Activated CD4-positive, alpha-beta memory T cell treated with anti-CD3 and anti-CD28 coated beads for 36 hours (primary cell): ENCODE measurements at regions not wholly inside any gene's neighbourhood (a gene's known extent, or its start where the extent isn't known, plus 50 kb on each side); places are given as distances from the start of the nearest gene placed in this dataset.

Experiments
- CTCF ChIA-PET: fragments of 350-600 bp; sonication (Branson Sonifier 250); formaldehyde crosslinking; loops from one replicate; lab custom pipeline; 2021; ENCODE audit warnings: antibody characterized with exemption, inconsistent platforms; lab: Charles Lee
- POLR2A ChIA-PET: fragments of 350-600 bp; sonication (Branson Sonifier 250); formaldehyde crosslinking; loops from one replicate; lab custom pipeline; 2021; ENCODE audit warnings: antibody characterized with exemption; lab: Charles Lee
- DNase-seq: peaks from one replicate; pipeline ENCODE4 v3.0.0-alpha.2; 2020
- H3K27ac Mint-ChIP-seq: one replicate; pipeline ENCODE4 v1.8.0; 2021; ENCODE audit warnings: mixed read lengths
- H3K27me3 Mint-ChIP-seq: one replicate; pipeline ENCODE4 v1.8.0; 2021; ENCODE audit warnings: mixed read lengths
- H3K36me3 Mint-ChIP-seq: one replicate; pipeline ENCODE4 v1.8.0; 2021; ENCODE audit warnings: mixed read lengths
- H3K4me1 Mint-ChIP-seq: one replicate; pipeline ENCODE4 v1.8.0; 2021; ENCODE audit warnings: low read depth, mixed read lengths
- H3K4me3 Mint-ChIP-seq: one replicate; pipeline ENCODE4 v1.8.0; 2021; ENCODE audit warnings: mild to moderate bottlenecking, mixed read lengths
- H3K9me3 Mint-ChIP-seq: one replicate; pipeline ENCODE4 v1.8.0; 2021; ENCODE audit warnings: mixed read lengths
- intact Hi-C: fragments of 100-400 bp; cut with micrococcal nuclease; formaldehyde crosslinking; loops from one replicate; pipeline ENCODE4 v1.15.1; 2023

DNA sequence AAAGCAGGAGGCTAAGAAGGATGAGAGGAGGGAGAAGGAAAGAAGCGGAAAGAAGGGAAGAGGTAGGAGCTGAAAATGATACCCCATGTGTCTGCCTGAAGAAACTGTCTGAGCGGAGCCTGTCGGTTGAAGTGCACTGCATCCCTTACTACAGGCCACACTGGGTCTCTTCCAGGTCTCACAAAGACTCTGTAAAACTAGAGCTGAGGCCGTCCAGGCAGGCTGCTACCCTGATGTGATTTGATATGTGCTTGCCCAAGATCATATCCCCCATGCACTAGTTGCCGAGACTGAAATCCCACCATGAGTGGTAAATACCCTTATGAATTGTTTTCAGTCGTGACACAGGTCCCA is 134.4 kb downstream of the MAIP1 start:
- POLR2A ChIA-PET, result no interaction called here
- no peak overlapping the region for H3K27ac Mint-ChIP-seq
- H3K27me3 Mint-ChIP-seq, result no peaks in the 10 kb centered on the region
- CTCF ChIA-PET, result no interaction called here
- H3K9me3 Mint-ChIP-seq, result no peaks in the 10 kb centered on the region
- H3K4me3 Mint-ChIP-seq, result no peak overlapping the region
- no peaks in the 10 kb centered on the region for H3K36me3 Mint-ChIP-seq
- intact Hi-C loops, result no loop called here
- no peaks in the 10 kb centered on the region for H3K4me1 Mint-ChIP-seq
- no peak for DNase-seq

DNA sequence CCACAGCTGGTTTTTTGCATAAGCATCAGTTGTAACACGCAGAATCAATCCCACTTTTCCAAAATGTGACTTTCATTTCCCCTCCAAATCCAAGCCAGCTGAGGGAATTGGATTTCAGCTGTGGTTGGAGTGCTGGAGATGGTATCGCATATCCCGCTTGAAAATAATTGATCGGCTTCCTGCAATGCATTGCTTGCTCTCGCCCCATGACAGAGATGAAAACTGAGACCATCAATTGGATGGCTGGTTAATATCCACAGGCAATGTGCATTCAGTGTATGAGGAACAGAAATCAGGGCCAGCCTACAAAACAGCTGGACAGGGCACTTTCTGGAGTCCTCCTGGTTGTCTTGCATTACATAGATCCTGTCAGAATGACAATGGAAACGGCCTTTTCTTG is 135.3 kb downstream of the MAIP1 start:
- Mint-ChIP-seq H3K36me3 (no peaks in the 10 kb centered on the region), H3K4me1 (no peaks in the 10 kb centered on the region), H3K4me3 (no peak overlapping the region), H3K9me3 (no peaks in the 10 kb centered on the region), H3K27ac (no peak overlapping the region), H3K27me3 (peaks cover 1% of the 10 kb centered on the region)
- POLR2A ChIA-PET, result no interaction called here
- CTCF ChIA-PET, result no interaction called here
- intact Hi-C loops, result no loop called here
- DNase-seq, result no peak

DNA sequence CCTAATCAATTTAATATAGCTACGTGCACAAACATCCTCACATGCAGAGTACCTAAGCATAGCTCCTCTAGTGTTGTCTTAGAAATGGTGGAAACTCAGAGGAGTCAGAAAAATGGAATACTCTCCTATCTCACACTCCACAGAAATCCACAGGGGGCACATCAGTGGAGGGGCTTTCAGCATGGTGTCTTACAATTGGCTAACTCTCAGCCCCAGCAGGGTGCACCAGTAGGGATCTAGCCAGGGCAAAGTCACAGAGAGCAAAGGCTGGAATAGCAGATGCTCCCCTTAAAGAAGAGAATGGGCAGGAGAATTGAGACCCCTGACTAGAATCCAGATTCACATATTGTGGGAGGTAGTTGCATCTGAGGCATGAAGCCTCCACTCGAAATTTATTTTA is 135.7 kb downstream of the MAIP1 start:
- Mint-ChIP-seq H3K4me3 (no peak overlapping the region), H3K4me1 (no peaks in the 10 kb centered on the region), H3K9me3 (no peaks in the 10 kb centered on the region), H3K36me3 (no peaks in the 10 kb centered on the region), H3K27me3 (peaks cover 1% of the 10 kb centered on the region), H3K27ac (no peak overlapping the region)
- CTCF ChIA-PET, result no interaction called here
- POLR2A ChIA-PET, result no interaction called here
- intact Hi-C loops, result no loop called here
- no peak for DNase-seq

DNA sequence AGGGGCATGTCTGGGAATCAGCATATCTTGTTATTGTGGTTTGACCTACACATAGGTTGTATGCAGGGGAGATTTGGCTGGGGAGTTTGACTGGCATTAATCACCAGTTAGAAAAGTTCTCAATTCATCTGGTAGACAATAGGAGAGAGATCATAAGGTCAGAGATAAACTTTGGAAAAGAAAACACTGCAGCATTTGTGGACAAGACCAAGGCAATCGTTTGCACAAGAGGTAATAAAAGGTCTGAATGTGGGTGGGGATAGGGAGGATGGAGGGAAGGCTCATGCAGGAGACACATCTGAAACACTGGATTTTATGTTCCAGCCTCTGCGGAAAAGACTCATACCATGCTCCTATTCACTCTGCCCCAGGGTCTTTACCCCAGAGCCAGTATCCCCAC is 136.9 kb downstream of the MAIP1 start:
- H3K27ac Mint-ChIP-seq, result no peak overlapping the region
- no peak for DNase-seq
- H3K4me1 Mint-ChIP-seq, result no peaks in the 10 kb centered on the region
- no peaks in the 10 kb centered on the region for H3K36me3 Mint-ChIP-seq
- intact Hi-C loops, result no loop called here
- CTCF ChIA-PET, result no interaction called here
- peaks cover 1% of the 10 kb centered on the region for H3K27me3 Mint-ChIP-seq
- POLR2A ChIA-PET, result no interaction called here
- H3K9me3 Mint-ChIP-seq, result no peaks in the 10 kb centered on the region
- H3K4me3 Mint-ChIP-seq, result no peak overlapping the region

DNA sequence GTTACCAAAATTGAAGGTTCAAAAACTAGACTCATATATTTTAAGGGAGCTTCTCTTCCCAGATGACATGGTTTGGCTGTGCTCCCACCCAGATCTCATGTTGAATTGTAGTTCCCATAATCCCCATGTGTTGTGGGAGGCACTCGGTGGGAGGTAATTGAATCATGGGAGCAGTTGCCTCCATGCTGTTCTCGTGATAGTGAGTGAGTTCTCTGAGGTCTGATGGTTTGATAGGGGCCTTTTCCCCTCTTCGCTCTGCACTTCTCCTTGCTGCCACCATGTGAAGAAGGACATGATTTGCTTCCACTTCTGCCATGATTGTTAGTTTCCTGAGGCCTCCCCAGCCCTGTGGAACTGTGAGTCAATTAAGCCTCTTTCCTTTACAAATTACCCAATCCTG is 140.1 kb downstream of the MAIP1 start:
- ChIA-PET POLR2A (no interaction called here), CTCF (no interaction called here)
- no peak for DNase-seq
- Mint-ChIP-seq H3K4me3 (no peak overlapping the region), H3K4me1 (no peaks in the 10 kb centered on the region), H3K27me3 (peaks cover 4% of the 10 kb centered on the region), H3K9me3 (no peaks in the 10 kb centered on the region), H3K27ac (no peak overlapping the region), H3K36me3 (no peaks in the 10 kb centered on the region)
- intact Hi-C loops, result no loop called here

DNA sequence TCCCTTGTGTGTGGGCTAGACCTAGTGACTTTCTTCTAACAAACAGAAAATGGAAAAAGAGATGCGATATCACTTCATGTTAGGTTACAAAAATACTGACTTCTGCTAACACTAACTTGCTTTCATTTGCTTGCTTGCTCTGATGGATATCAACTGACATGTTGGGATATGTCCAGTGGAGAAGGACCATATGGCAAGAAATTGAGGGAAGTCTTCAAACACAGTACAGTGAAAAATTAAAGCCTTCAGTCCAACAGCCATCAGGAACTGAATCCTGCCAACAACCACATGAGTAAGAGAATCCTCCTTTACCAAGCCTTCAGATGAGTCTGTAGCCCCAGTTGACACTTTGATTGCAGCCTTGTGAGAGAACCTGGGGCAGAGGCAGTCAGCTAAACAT is 143.9 kb downstream of the MAIP1 start:
- Mint-ChIP-seq H3K36me3 (no peaks in the 10 kb centered on the region), H3K4me3 (no peak overlapping the region), H3K9me3 (no peaks in the 10 kb centered on the region), H3K27ac (no peak overlapping the region), H3K27me3 (peaks cover 4% of the 10 kb centered on the region), H3K4me1 (no peaks in the 10 kb centered on the region)
- intact Hi-C loops, result no loop called here
- POLR2A ChIA-PET, result no interaction called here
- CTCF ChIA-PET, result no interaction called here
- no peak for DNase-seq

DNA sequence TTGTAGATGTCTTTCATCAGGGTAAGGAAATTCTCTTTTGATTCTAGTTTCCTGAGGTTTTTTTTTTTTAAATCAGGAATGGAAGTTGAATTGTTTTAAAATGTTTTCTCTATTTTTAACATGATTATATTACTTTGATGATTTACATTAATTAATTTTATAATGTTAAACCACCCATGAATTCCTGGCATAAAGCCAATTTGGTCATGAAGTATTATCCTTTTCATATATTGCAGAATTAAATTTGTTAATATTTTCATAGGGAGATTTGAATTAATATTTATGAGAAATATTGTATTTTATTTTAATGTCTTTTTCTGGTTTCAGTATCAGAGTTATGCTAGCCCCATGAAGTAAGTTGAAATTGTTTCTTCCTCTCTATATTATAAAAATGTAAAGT is 144.6 kb downstream of the MAIP1 start:
- H3K4me3 Mint-ChIP-seq, result no peak overlapping the region
- intact Hi-C loops, result no loop called here
- H3K36me3 Mint-ChIP-seq, result no peaks in the 10 kb centered on the region
- DNase-seq, result no peak
- ChIA-PET POLR2A (no interaction called here), CTCF (no interaction called here)
- H3K9me3 Mint-ChIP-seq, result no peaks in the 10 kb centered on the region
- H3K27ac Mint-ChIP-seq, result no peak overlapping the region
- H3K27me3 Mint-ChIP-seq, result peaks cover 4% of the 10 kb centered on the region
- H3K4me1 Mint-ChIP-seq, result no peaks in the 10 kb centered on the region

DNA sequence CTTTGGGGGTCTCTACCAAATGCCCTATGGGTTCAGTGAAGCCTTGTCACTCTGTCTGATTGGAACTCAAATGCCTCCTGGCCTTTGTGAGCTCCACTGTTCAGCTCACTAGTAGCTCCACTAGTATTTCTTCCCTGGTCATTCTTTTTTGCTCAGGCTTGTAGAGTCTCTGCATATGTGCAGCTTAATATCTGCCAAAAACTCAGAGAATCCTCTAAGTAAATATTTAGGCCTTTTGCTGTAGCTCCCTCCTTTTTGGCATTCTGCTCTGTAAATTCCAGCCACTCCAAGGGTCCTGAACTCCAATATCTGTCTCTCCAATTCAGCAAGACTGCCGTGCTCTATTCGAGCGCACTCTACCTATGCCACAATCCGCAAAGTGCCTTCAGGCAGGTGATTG is 146.5 kb downstream of the MAIP1 start:
- Mint-ChIP-seq H3K36me3 (no peaks in the 10 kb centered on the region), H3K4me3 (no peak overlapping the region), H3K4me1 (no peaks in the 10 kb centered on the region), H3K27ac (no peak overlapping the region), H3K9me3 (no peaks in the 10 kb centered on the region), H3K27me3 (peaks cover 3% of the 10 kb centered on the region)
- ChIA-PET CTCF (no interaction called here), POLR2A (no interaction called here)
- DNase-seq, result no peak
- intact Hi-C loops, result no loop called here

DNA sequence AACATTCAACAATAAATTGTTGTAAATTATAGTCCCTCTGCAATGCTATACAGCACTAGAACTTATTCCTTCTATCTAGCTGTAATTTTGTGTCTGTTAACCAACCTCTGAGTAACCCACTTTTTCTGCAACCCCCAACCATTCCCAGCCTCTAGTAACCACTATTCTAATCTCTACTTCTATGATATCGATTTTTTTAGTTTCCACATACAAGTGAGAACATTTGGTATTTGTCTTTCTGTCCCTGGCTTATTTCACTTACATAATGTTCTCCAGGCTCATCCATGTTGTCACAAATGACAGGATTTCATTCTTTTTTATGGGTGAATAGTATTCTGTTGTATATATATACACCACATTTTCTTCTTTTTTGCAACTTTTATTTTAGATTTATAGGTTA is 147.6 kb downstream of the MAIP1 start:
- no peak overlapping the region for H3K4me3 Mint-ChIP-seq
- ChIA-PET POLR2A (no interaction called here), CTCF (no interaction called here)
- no peak overlapping the region for H3K27ac Mint-ChIP-seq
- intact Hi-C loops, result no loop called here
- H3K4me1 Mint-ChIP-seq, result no peaks in the 10 kb centered on the region
- no peaks in the 10 kb centered on the region for H3K9me3 Mint-ChIP-seq
- no peak for DNase-seq
- peaks cover 4% of the 10 kb centered on the region for H3K27me3 Mint-ChIP-seq
- H3K36me3 Mint-ChIP-seq, result no peaks in the 10 kb centered on the region

DNA sequence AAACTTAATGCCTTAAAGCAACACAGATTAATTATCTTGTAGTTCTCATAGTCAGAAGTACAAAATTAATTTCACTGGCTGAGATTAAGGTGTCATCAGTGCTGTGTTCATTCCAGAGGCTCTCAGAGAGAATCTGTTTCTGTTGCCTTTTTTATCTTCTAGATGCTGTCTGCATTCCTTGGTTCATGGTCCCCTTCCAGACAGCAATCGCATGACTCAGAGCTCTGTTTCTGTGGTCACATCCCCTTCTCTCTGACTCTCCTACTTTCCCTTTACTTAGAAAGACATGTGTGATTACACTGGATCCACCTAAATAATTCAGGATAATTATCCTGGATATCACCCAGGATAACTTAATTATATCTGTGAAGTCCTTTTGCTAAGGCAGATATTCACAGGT is 148.6 kb downstream of the MAIP1 start:
- no peak for DNase-seq
- Mint-ChIP-seq H3K36me3 (no peaks in the 10 kb centered on the region), H3K4me3 (no peak overlapping the region), H3K27ac (no peak overlapping the region), H3K4me1 (no peaks in the 10 kb centered on the region), H3K27me3 (peaks cover 4% of the 10 kb centered on the region), H3K9me3 (no peaks in the 10 kb centered on the region)
- POLR2A ChIA-PET, result interaction anchor here (0.6 kb wide), 1 partner anchor 24 kb away, joined by 5 read pairs; no protein-coding TSS in a partner anchor
- CTCF ChIA-PET, result no interaction called here
- intact Hi-C loops, result no loop called here

DNA sequence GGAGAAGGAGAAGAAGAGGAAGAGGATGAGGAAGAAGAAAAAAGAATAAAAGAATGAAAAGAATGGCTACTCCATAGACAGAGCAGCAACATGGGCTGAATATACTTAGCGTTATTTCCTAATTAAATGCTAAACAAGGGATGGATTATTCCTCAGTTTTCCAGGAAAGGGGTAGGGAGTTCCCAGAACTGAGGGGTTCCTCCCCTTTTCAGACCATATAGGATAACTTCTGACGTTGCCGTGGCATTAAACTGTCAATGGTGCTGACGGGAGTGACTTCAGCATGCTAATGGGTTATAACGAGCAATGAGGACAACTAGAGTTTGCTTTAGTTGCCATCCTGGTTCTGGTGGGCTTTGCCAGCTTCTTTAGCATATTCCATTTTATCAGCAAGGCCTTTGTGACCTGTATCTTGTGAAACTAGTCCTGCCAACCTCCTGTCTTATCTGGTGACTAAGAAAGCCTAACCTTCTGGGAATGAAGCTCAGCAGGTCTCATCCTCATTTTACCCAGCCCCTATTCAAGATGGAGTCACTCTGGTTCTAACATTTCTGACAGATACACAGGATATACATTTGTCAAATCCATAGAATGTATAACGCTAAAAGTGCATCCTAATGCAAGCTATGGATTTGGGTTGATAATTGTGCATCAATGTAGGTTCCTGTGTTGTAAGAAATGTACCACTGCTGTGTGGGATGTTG is 152.3 kb downstream of the MAIP1 start:
- H3K4me3 Mint-ChIP-seq, result no peak overlapping the region
- CTCF ChIA-PET, result no interaction called here
- H3K27ac Mint-ChIP-seq, result no peak overlapping the region
- no peaks in the 10 kb centered on the region for H3K36me3 Mint-ChIP-seq
- H3K27me3 Mint-ChIP-seq, result peaks cover 5% of the 10 kb centered on the region
- POLR2A ChIA-PET, result no interaction called here
- no peak for DNase-seq
- H3K9me3 Mint-ChIP-seq, result no peaks in the 10 kb centered on the region
- no peaks in the 10 kb centered on the region for H3K4me1 Mint-ChIP-seq
- intact Hi-C loops, result no loop called here

DNA sequence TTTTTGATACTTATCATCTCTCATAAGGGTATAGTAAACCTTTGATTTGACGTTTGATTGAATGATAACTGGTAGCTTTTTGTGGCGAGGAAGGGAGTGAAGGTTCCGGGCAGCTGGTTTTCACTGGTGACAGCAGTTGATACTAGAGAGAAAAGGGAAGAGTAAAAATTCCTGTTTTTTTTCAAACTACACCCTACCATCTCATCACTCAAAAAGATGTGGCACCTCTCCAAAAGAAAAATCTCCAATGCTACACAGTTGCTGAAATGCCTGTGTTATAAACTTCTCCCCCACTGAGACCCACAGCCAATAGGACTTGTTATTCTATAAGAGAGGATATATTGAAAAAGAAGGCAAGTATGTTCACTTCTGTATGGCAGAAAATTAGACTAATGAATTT is 154.0 kb downstream of the MAIP1 start:
- H3K27me3 Mint-ChIP-seq, result peaks cover 5% of the 10 kb centered on the region
- H3K27ac Mint-ChIP-seq, result no peak overlapping the region
- H3K4me1 Mint-ChIP-seq, result no peaks in the 10 kb centered on the region
- no peak for DNase-seq
- peaks cover 4% of the 10 kb centered on the region for H3K9me3 Mint-ChIP-seq
- H3K4me3 Mint-ChIP-seq, result no peak overlapping the region
- ChIA-PET POLR2A (no interaction called here), CTCF (no interaction called here)
- intact Hi-C loops, result no loop called here
- no peaks in the 10 kb centered on the region for H3K36me3 Mint-ChIP-seq

DNA sequence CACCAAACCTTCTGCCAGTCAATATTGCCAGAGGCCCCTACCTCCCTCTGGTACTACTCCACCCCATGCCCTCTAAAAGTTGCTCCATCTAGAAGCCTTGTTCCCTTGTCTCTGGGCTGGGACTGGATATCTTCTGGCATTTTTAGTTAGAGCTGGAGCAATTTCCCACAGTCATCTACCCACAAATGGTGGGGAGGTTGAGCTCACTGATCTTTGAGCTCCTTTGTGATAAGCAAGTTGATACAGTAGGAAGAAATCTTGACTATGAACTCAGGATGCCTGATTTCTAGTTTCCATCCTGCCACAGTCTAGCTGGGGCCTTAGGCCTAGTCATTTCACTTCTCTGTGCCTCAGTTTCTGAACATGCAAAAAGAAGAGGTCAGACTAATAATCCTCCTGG is 155.0 kb downstream of the MAIP1 start:
- no peak for DNase-seq
- H3K4me3 Mint-ChIP-seq, result no peak overlapping the region
- intact Hi-C loops, result no loop called here
- POLR2A ChIA-PET, result no interaction called here
- H3K9me3 Mint-ChIP-seq, result peaks cover 4% of the 10 kb centered on the region
- no peak overlapping the region for H3K27ac Mint-ChIP-seq
- H3K4me1 Mint-ChIP-seq, result no peaks in the 10 kb centered on the region
- H3K36me3 Mint-ChIP-seq, result no peaks in the 10 kb centered on the region
- H3K27me3 Mint-ChIP-seq, result peaks cover 5% of the 10 kb centered on the region
- CTCF ChIA-PET, result interaction anchor here (0.9 to 1.2 kb wide), 2 partner anchors 125 to 371 kb away, joined by 3 read pairs; no protein-coding TSS in a partner anchor
